ENCODE measurements at regions not wholly inside any gene's neighbourhood (a gene's known extent, or its start where the extent isn't known, plus 50 kb on each side); places are given as distances from the start of the nearest gene placed in this dataset.
A peak's percentile ranks its signal among the peaks of the same experiment; 100 is the strongest.

- no peak overlapping the region for H3K27ac Mint-ChIP-seq
- H3K4me3 Mint-ChIP-seq: no peak overlapping the region
- no peak for DNase-seq (ENCODE audit: low spot score in 2 of 2, unreplicated experiment in 2 of 2)
- no peaks in the 10 kb centered on the region for H3K27me3 Mint-ChIP-seq (ENCODE audit: low read depth)
- H3K4me1 Mint-ChIP-seq: peaks cover 9% of the 10 kb centered on the region
- peaks cover 8% of the 10 kb centered on the region for H3K9me3 Mint-ChIP-seq
- H3K36me3 Mint-ChIP-seq: peaks cover 10% of the 10 kb centered on the region
- no peak for TF ChIP-seq CTCF (IDR thresholded peaks at IDR 0.05; ENCODE audit: unreplicated experiment)
Measured at GRCh38 chr9:94033383-94033782, 50.9 kb upstream of the PTPDC1 start.

- no peak for DNase-seq (ENCODE audit: low spot score in 2 of 2, unreplicated experiment in 2 of 2)
- peaks cover 11% of the 10 kb centered on the region for H3K9me3 Mint-ChIP-seq
- H3K27ac Mint-ChIP-seq: no peak overlapping the region
- TF ChIP-seq CTCF (IDR thresholded peaks at IDR 0.05; ENCODE audit: unreplicated experiment): no peak
- H3K27me3 Mint-ChIP-seq (ENCODE audit: low read depth): no peaks in the 10 kb centered on the region
- H3K4me3 Mint-ChIP-seq: peak overlapping the region; percentile 95
- peaks cover 7% of the 10 kb centered on the region for H3K36me3 Mint-ChIP-seq
- H3K4me1 Mint-ChIP-seq: peaks cover 9% of the 10 kb centered on the region
Measured at GRCh38 chr9:94031946-94032345, 52.3 kb upstream of the PTPDC1 start.

- no peak for DNase-seq (ENCODE audit: low spot score in 2 of 2, unreplicated experiment in 2 of 2)
- peaks cover 8% of the 10 kb centered on the region for H3K9me3 Mint-ChIP-seq
- no peaks in the 10 kb centered on the region for H3K27me3 Mint-ChIP-seq (ENCODE audit: low read depth)
- peak overlapping the region; percentile 64 for H3K27ac Mint-ChIP-seq
- peak overlapping the region; percentile 95 for H3K4me3 Mint-ChIP-seq
- peaks cover 9% of the 10 kb centered on the region for H3K4me1 Mint-ChIP-seq
- H3K36me3 Mint-ChIP-seq: peaks cover 5% of the 10 kb centered on the region
- TF ChIP-seq CTCF (IDR thresholded peaks at IDR 0.05; ENCODE audit: unreplicated experiment): no peak
Measured at GRCh38 chr9:94031380-94031779, 52.9 kb upstream of the PTPDC1 start.

- TF ChIP-seq CTCF (IDR thresholded peaks at IDR 0.05; ENCODE audit: unreplicated experiment): no peak
- peaks cover 7% of the 10 kb centered on the region for H3K9me3 Mint-ChIP-seq
Measured at GRCh38 chr9:94030318-94031179, 53.7 kb upstream of the PTPDC1 start.

GRCh38 chr9:94029932-94030317 is 54.3 kb upstream of the PTPDC1 start:
- no peak for DNase-seq (ENCODE audit: low spot score in 2 of 2, unreplicated experiment in 2 of 2)
- H3K9me3 Mint-ChIP-seq: peaks cover 11% of the 10 kb centered on the region
- peak overlapping the region; percentile 95 for H3K4me3 Mint-ChIP-seq
- H3K27me3 Mint-ChIP-seq (ENCODE audit: low read depth): no peaks in the 10 kb centered on the region
- H3K4me1 Mint-ChIP-seq: peaks cover 9% of the 10 kb centered on the region
- TF ChIP-seq CTCF (IDR thresholded peaks at IDR 0.05; ENCODE audit: unreplicated experiment): no peak
- H3K27ac Mint-ChIP-seq: peak overlapping the region; percentile 95
- peaks cover 1% of the 10 kb centered on the region for H3K36me3 Mint-ChIP-seq

More at GRCh38 chr9:94030318-94031179, 53.7 kb upstream of the PTPDC1 start:
- peak overlapping the region; percentile 95 for H3K27ac Mint-ChIP-seq
- H3K4me1 Mint-ChIP-seq: peaks cover 9% of the 10 kb centered on the region
- DNase-seq (ENCODE audit: low spot score in 2 of 2, unreplicated experiment in 2 of 2): peak; percentile 79 to 85
- no peaks in the 10 kb centered on the region for H3K27me3 Mint-ChIP-seq (ENCODE audit: low read depth)
- H3K36me3 Mint-ChIP-seq: no peaks in the 10 kb centered on the region
- peak overlapping the region; percentile 95 for H3K4me3 Mint-ChIP-seq

Data from mesothelial cell of epicardium (in vitro differentiated cells).